NOMO-1 treated with DMSO at 0.1 percent for 48 hours (cell line): ENCODE measurements at regions not wholly inside any gene's neighbourhood (a gene's known extent, or its start where the extent isn't known, plus 50 kb on each side); places are given as distances from the start of the nearest gene placed in this dataset.

ENCODE experiments used
- DNase-seq: peaks from one replicate; lab custom pipeline; 2025; ENCODE audit not compliant: unreplicated experiment; lab: John Stamatoyannopoulos, UW

- DNase-seq: no peak
Measured at GRCh38 chr11:104661901-104662300, 236.4 kb downstream of the CASP12 start.

- no peak for DNase-seq
Measured at GRCh38 chr11:104661471-104661870, 236.8 kb downstream of the CASP12 start.

GRCh38 chr11:104658177-104658576 is 240.1 kb downstream of the CASP12 start:
- no peak for DNase-seq

- no peak for DNase-seq
Measured at GRCh38 chr11:104657083-104657482, 241.2 kb downstream of the CASP12 start.

- no peak for DNase-seq
Measured at GRCh38 chr11:104655066-104655465, 243.2 kb downstream of the CASP12 start.

GRCh38 chr11:104654181-104654813 is 244.0 kb downstream of the CASP12 start:
- no peak for DNase-seq

GRCh38 chr11:104653407-104653806 is 244.9 kb downstream of the CASP12 start:
- peak; percentile 24 for DNase-seq

GRCh38 chr11:104652996-104653395 is 245.3 kb downstream of the CASP12 start:
- no peak for DNase-seq

GRCh38 chr11:104650234-104650633 is 248.0 kb downstream of the CASP12 start:
- no peak for DNase-seq

- no peak for DNase-seq
Measured at GRCh38 chr11:104649002-104649401, 249.3 kb downstream of the CASP12 start.

- DNase-seq: no peak
Measured at GRCh38 chr11:104645261-104646222, 252.7 kb downstream of the CASP12 start.

GRCh38 chr11:104637662-104638170 is 260.5 kb downstream of the CASP12 start:
- DNase-seq: no peak

GRCh38 chr11:104633226-104633625 is 265.0 kb downstream of the CASP12 start:
- DNase-seq: no peak

GRCh38 chr11:104630352-104630751 is 267.9 kb downstream of the CASP12 start:
- DNase-seq: no peak

GRCh38 chr11:104625246-104625645 is 273.0 kb downstream of the CASP12 start:
- no peak for DNase-seq

- DNase-seq: no peak
Measured at GRCh38 chr11:104624021-104624420, 274.2 kb downstream of the CASP12 start.

- no peak for DNase-seq
Measured at GRCh38 chr11:104623518-104623917, 274.7 kb downstream of the CASP12 start.

GRCh38 chr11:104620991-104621390 is 277.3 kb downstream of the CASP12 start:
- no peak for DNase-seq

- DNase-seq: no peak
Measured at GRCh38 chr11:104619751-104620150, 278.5 kb downstream of the CASP12 start.

GRCh38 chr11:104618954-104619353 is 279.3 kb downstream of the CASP12 start:
- no peak for DNase-seq

- DNase-seq: no peak
Measured at GRCh38 chr11:104614961-104615360, 283.3 kb downstream of the CASP12 start.

GRCh38 chr11:104614117-104614680 is 284.1 kb downstream of the CASP12 start:
- DNase-seq: no peak
